Ishikawa (cell line): ENCODE measurements at regions not wholly inside any gene's neighbourhood (a gene's known extent, or its start where the extent isn't known, plus 50 kb on each side); places are given as distances from the start of the nearest gene placed in this dataset.

Experiments used
- CEBPB ChIP-seq: IDR thresholded peaks from 2 replicates; pipeline ENCODE4 v1.6.1; 2012
- CREB1 ChIP-seq: IDR thresholded peaks from 2 replicates; pipeline ENCODE4 v1.6.1; 2012; ENCODE audit warnings: low read depth
- EGR1 ChIP-seq: IDR thresholded peaks from 2 replicates; pipeline ENCODE4 v1.6.1; 2012
- EP300 ChIP-seq: IDR thresholded peaks from 2 replicates; pipeline ENCODE4 v1.6.1; 2012; ENCODE audit warnings: borderline replicate concordance
- RAD21 ChIP-seq: IDR thresholded peaks from 2 replicates; pipeline ENCODE4 v1.6.1; 2012; ENCODE audit warnings: low read depth
- REST ChIP-seq: IDR thresholded peaks from 2 replicates; pipeline ENCODE4 v1.6.1; 2012; ENCODE audit warnings: low read depth, mild to moderate bottlenecking
- TAF1 ChIP-seq: IDR thresholded peaks from 2 replicates; pipeline ENCODE4 v1.6.1; 2012; ENCODE audit warnings: low read depth, mild to moderate bottlenecking
- TCF12 ChIP-seq: IDR thresholded peaks from 2 replicates; pipeline ENCODE4 v1.6.1; 2012; ENCODE audit warnings: low read depth
- USF1 ChIP-seq: IDR thresholded peaks from 2 replicates; pipeline ENCODE4 v1.6.1; 2012
- YY1 ChIP-seq: IDR thresholded peaks from 2 replicates; pipeline ENCODE4 v1.6.1; 2012; ENCODE audit warnings: low read depth
- TF ChIP-seq, protein P1 (sequence below): IDR thresholded peaks from 2 replicates; pipeline ENCODE4 v1.6.1; 2012

GRCh38 chr2:220482716-220483115, 855.3 kb downstream of the SLC4A3 start:
- TF ChIP-seq TAF1 (no peak), EP300 (no peak), REST (no peak), USF1 (no peak), YY1 (no peak), CEBPB (no peak), CREB1 (no peak), TCF12 (no peak), RAD21 (no peak), EGR1 (no peak)
- TF ChIP-seq, protein P1, sequence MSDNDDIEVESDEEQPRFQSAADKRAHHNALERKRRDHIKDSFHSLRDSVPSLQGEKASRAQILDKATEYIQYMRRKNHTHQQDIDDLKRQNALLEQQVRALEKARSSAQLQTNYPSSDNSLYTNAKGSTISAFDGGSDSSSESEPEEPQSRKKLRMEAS, result no peak
